ENCODE measurements at regions not wholly inside any gene's neighbourhood (a gene's known extent, or its start where the extent isn't known, plus 50 kb on each side); places are given as distances from the start of the nearest gene placed in this dataset.

DNA sequence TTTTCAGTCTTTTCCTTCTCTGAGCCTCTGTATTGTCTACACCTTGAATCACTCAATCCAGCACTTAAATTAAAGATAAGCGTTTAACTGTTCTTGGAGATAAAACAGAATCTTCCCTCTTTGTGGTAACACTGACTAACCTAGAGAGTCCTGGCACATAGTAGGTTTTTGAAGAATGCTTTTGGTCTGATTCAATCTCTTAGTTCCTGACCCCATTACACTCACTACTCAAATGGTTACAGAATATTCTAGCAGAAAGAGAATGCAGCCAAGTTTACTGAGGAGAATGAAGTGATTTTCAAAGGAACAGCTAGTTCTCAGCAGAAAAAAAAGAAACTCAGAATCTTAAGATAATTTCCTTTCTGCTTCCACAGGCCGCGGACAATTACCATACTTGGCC, 309.2 kb upstream of the PRMT6 start:
- in situ Hi-C loops (cut with HindIII; ENCODE audit: extremely low pct_ligation_motif_present, low pct_unique_long_range_greater_than_20kb), result no loop called here
- no peak overlapping the region for H3K4me3 ChIP-seq (replicated peaks in 1 of 3; ENCODE audit: insufficient read depth in 1 of 3, low read depth in 2 of 3, low read length in 3 of 3)
- no peaks in the 10 kb centered on the region for H3K79me2 ChIP-seq (ENCODE audit: insufficient read depth, low read length)
- no peak for TF ChIP-seq ARNTL (CRISPR knock-in tag; IDR thresholded peaks at IDR 0.05)
- TF ChIP-seq REL (CRISPR knock-in tag; conservative IDR thresholded peaks at IDR 0.05), result no peak
- TF ChIP-seq ARID2 (CRISPR knock-in tag; IDR thresholded peaks at IDR 0.05; ENCODE audit: borderline replicate concordance), result no peak
- TF ChIP-seq KMT2B (CRISPR knock-in tag; IDR thresholded peaks at IDR 0.05), result no peak
- TF ChIP-seq HMGXB3 (CRISPR knock-in tag; IDR thresholded peaks at IDR 0.05; ENCODE audit: borderline replicate concordance), result no peak
- no peak for TF ChIP-seq MBNL3 (CRISPR knock-in tag; conservative IDR thresholded peaks at IDR 0.05)
- TF ChIP-seq PBX3 (CRISPR knock-in tag; IDR thresholded peaks at IDR 0.05; ENCODE audit: borderline replicate concordance), result no peak
- ATAC-seq (no peak), FAIRE-seq (no peak), DNase-seq (ENCODE audit: low spot score) (no peak)
- ChIA-PET CTCF (ENCODE audit: low intra/inter-chr PET ratio, low total read pairs) (no interaction called here), POLR2A (no interaction called here)
- H3K9me3 ChIP-seq (ENCODE audit: low read length), result peaks cover 68% of the 10 kb centered on the region
- WGBS (ENCODE audit: low lambda C conversion rate), result 43% methylated on average over 3 of the region's 3 CpGs
- BruUV-seq (replicated peaks), result no TSS peak
- no peak overlapping the region for H3K27ac ChIP-seq (ENCODE audit: extremely low read length, insufficient read depth, low read length)
- no peaks in the 10 kb centered on the region for H3K36me3 ChIP-seq (replicated peaks in 1 of 2; ENCODE audit: control insufficient read depth in 1 of 2, insufficient read depth in 2 of 2, low read length in 2 of 2)
- intact Hi-C loops (cut with micrococcal nuclease; ENCODE audit: unreplicated experiment), result no loop called here
- H3K27me3 ChIP-seq (ENCODE audit: control insufficient read depth in 1 of 2, insufficient read depth in 2 of 2, low read length in 2 of 2), result no peaks in the 10 kb centered on the region
- no peak overlapping the region for H3K9ac ChIP-seq (ENCODE audit: insufficient read depth, low read depth, low read length)
- no peak overlapping the region for H3K4me2 ChIP-seq (ENCODE audit: low read depth, low read length)
- no peaks in the 10 kb centered on the region for H3K4me1 ChIP-seq (ENCODE audit: insufficient read depth, low read length)
- no peak overlapping the region for H2AFZ ChIP-seq (ENCODE audit: low read length)
- H4K20me1 ChIP-seq (ENCODE audit: insufficient read depth, low read length), result no peaks in the 10 kb centered on the region
